GM12878 (cell line): ENCODE measurements at regions not wholly inside any gene's neighbourhood (a gene's known extent, or its start where the extent isn't known, plus 50 kb on each side); places are given as distances from the start of the nearest gene placed in this dataset.

Source experiments
- CBX5 ChIP-seq: sonication (generic); IDR thresholded peaks from 2 replicates; pipeline ENCODE4 v1.6.1; 2016; ENCODE audit warnings: low read depth, moderate library complexity, mild to moderate bottlenecking, inconsistent platforms
- HDAC2 ChIP-seq: fragments of 200-600 bp; sonication (generic); IDR thresholded peaks from 2 replicates; pipeline ENCODE4 v1.6.1; 2017
- PML ChIP-seq: IDR thresholded peaks from 2 replicates; pipeline ENCODE4 v1.6.1; 2012; ENCODE audit warnings: low read length, inconsistent platforms
- POLR2AphosphoS2 ChIP-seq: IDR thresholded peaks from 2 replicates; pipeline ENCODE4 v1.6.1; 2011; ENCODE audit warnings: low read depth, mild to moderate bottlenecking, low read length, improper control_type of control experiment, moderate library complexity
- RUNX3 ChIP-seq: IDR thresholded peaks from 2 replicates; pipeline ENCODE4 v1.6.1; 2012; ENCODE audit warnings: low read length, inconsistent platforms
- SKIL ChIP-seq: fragments of 450-650 bp; IDR thresholded peaks from 2 replicates; pipeline ENCODE4 v1.6.1; 2017; ENCODE audit warnings: mild to moderate bottlenecking, low read depth, inconsistent platforms; ENCODE audit not compliant: poor library complexity, severe bottlenecking
- SPI1 ChIP-seq: IDR thresholded peaks from 2 replicates; pipeline ENCODE4 v1.6.1; 2011; ENCODE audit warnings: low read depth, mild to moderate bottlenecking, low read length, moderate library complexity, borderline replicate concordance; ENCODE audit not compliant: insufficient read depth
- ZBTB11 ChIP-seq: fragments of 450-650 bp; formaldehyde crosslinking; IDR thresholded peaks from 2 replicates; pipeline ENCODE4 v1.5.0; 2022; ENCODE audit warnings: mild to moderate bottlenecking, missing genetic modification characterization
- ZNF207 ChIP-seq: fragments of 450-650 bp; IDR thresholded peaks from 2 replicates; pipeline ENCODE4 v1.6.1; 2014; ENCODE audit warnings: antibody characterized with exemption, mild to moderate bottlenecking, borderline replicate concordance
- TF ChIP-seq, protein P1 (sequence below): IDR thresholded peaks from 2 replicates; pipeline ENCODE4 v1.6.1; 2012; ENCODE audit warnings: low read depth, low read length, improper control_type of control experiment
- TF ChIP-seq, protein P2 (sequence below), 3 experiments: IDR thresholded peaks in 2 of 3; conservative IDR thresholded peaks in 1 of 3; 2 replicates each; pipeline ENCODE4 v1.5.1; 2011; ENCODE audit warnings: low read depth in 3 of 3, low read length in 3 of 3, mild to moderate bottlenecking in 3 of 3, control low read depth in 2 of 3, moderate library complexity in 2 of 3, inconsistent platforms in 1 of 3, mixed read lengths in 1 of 3; ENCODE audit not compliant: control insufficient read depth in 2 of 3, insufficient read depth in 1 of 3; ENCODE audit errors: extremely low read depth in 1 of 3

- TF ChIP-seq ZNF207 (no peak), PML (no peak), SPI1 (no peak), HDAC2 (no peak), ZBTB11 (CRISPR knock-in tag) (no peak), RUNX3 (no peak), POLR2AphosphoS2 (no peak), CBX5 (no peak), SKIL (no peak)
- TF ChIP-seq, protein P1, sequence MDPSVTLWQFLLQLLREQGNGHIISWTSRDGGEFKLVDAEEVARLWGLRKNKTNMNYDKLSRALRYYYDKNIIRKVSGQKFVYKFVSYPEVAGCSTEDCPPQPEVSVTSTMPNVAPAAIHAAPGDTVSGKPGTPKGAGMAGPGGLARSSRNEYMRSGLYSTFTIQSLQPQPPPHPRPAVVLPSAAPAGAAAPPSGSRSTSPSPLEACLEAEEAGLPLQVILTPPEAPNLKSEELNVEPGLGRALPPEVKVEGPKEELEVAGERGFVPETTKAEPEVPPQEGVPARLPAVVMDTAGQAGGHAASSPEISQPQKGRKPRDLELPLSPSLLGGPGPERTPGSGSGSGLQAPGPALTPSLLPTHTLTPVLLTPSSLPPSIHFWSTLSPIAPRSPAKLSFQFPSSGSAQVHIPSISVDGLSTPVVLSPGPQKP: no peak
- TF ChIP-seq, protein P2, sequence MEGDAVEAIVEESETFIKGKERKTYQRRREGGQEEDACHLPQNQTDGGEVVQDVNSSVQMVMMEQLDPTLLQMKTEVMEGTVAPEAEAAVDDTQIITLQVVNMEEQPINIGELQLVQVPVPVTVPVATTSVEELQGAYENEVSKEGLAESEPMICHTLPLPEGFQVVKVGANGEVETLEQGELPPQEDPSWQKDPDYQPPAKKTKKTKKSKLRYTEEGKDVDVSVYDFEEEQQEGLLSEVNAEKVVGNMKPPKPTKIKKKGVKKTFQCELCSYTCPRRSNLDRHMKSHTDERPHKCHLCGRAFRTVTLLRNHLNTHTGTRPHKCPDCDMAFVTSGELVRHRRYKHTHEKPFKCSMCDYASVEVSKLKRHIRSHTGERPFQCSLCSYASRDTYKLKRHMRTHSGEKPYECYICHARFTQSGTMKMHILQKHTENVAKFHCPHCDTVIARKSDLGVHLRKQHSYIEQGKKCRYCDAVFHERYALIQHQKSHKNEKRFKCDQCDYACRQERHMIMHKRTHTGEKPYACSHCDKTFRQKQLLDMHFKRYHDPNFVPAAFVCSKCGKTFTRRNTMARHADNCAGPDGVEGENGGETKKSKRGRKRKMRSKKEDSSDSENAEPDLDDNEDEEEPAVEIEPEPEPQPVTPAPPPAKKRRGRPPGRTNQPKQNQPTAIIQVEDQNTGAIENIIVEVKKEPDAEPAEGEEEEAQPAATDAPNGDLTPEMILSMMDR (IDR thresholded peaks at IDR 0.05 in 2 of 3, conservative IDR thresholded peaks at IDR 0.05 in 1 of 3; ENCODE audit: control insufficient read depth in 2 of 3, extremely low read depth in 1 of 3, insufficient read depth in 1 of 3, low read depth in 3 of 3, low read length in 3 of 3): no peak
Observed at GRCh38 chr13:90518417-90518816, 829.1 kb upstream of the MIR17HG start (continued).
